GM23338 (cell line): ENCODE measurements at regions not wholly inside any gene's neighbourhood (a gene's known extent, or its start where the extent isn't known, plus 50 kb on each side); places are given as distances from the start of the nearest gene placed in this dataset.

Source experiments
- CREB1 ChIP-seq: fragments of 250-450 bp; sonication (Bioruptor Pico); IDR thresholded peaks from 2 replicates; pipeline ENCODE4 v1.5.0; 2020; ENCODE audit warnings: low read depth, mild to moderate bottlenecking, moderate library complexity
- EZH2 ChIP-seq: fragments of 200-600 bp; sonication (generic); IDR thresholded peaks from one replicate; pipeline ENCODE4 v1.8.0; 2017; ENCODE audit warnings: antibody characterized with exemption, mild to moderate bottlenecking, low read depth; ENCODE audit not compliant: unreplicated experiment
- EZH2phosphoT487 ChIP-seq: fragments of 200-600 bp; sonication (generic); IDR thresholded peaks from one replicate; pipeline ENCODE4 v1.8.1; 2018; ENCODE audit warnings: antibody characterized with exemption; ENCODE audit not compliant: unreplicated experiment
- POLR2AphosphoS5 ChIP-seq: IDR thresholded peaks from 2 replicates; pipeline ENCODE4 v1.6.1; 2016; ENCODE audit warnings: antibody characterized with exemption, low read depth
- TF ChIP-seq, protein P1 (sequence below), 2 experiments: fragments of 200-600 bp in 1 of 2; sonication (generic) in 1 of 2; conservative IDR thresholded peaks; 2 replicates each; pipeline versions ENCODE4 v1.5.1 to v1.6.1; 2016 to 2017; ENCODE audit warnings: antibody characterized with exemption in 2 of 2, low read depth in 2 of 2, mild to moderate bottlenecking in 2 of 2, moderate library complexity in 1 of 2
- TF ChIP-seq, protein P2 (sequence below): IDR thresholded peaks from one replicate; pipeline ENCODE4 v1.6.1; 2018; ENCODE audit warnings: antibody characterized with exemption; ENCODE audit not compliant: unreplicated experiment

DNA sequence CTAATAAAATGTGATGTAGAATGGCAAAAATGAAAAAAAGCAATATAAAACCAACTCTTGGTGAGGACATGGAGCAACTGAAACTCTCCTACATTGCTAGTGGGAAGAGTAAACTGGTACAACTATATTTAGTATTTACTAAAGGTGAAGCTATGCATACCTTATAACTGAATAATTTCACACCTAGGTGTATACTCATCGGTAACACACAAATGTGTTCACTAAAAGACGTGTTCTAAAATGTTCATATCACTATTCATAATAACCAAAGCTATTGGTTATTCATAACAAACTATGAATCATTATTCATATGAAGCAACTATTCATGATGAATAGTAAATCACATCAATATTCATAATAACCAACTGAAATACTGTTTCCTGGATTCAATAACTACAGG, 1030.3 kb downstream of the ROBO2 start:
- TF ChIP-seq EZH2phosphoT487 (no peak), CREB1 (CRISPR knock-in tag) (no peak), POLR2AphosphoS5 (no peak), EZH2 (no peak)
- TF ChIP-seq, protein P1, sequence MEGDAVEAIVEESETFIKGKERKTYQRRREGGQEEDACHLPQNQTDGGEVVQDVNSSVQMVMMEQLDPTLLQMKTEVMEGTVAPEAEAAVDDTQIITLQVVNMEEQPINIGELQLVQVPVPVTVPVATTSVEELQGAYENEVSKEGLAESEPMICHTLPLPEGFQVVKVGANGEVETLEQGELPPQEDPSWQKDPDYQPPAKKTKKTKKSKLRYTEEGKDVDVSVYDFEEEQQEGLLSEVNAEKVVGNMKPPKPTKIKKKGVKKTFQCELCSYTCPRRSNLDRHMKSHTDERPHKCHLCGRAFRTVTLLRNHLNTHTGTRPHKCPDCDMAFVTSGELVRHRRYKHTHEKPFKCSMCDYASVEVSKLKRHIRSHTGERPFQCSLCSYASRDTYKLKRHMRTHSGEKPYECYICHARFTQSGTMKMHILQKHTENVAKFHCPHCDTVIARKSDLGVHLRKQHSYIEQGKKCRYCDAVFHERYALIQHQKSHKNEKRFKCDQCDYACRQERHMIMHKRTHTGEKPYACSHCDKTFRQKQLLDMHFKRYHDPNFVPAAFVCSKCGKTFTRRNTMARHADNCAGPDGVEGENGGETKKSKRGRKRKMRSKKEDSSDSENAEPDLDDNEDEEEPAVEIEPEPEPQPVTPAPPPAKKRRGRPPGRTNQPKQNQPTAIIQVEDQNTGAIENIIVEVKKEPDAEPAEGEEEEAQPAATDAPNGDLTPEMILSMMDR (conservative IDR thresholded peaks at IDR 0.05; ENCODE audit: low read depth in 2 of 2): no peak
- TF ChIP-seq, protein P2, sequence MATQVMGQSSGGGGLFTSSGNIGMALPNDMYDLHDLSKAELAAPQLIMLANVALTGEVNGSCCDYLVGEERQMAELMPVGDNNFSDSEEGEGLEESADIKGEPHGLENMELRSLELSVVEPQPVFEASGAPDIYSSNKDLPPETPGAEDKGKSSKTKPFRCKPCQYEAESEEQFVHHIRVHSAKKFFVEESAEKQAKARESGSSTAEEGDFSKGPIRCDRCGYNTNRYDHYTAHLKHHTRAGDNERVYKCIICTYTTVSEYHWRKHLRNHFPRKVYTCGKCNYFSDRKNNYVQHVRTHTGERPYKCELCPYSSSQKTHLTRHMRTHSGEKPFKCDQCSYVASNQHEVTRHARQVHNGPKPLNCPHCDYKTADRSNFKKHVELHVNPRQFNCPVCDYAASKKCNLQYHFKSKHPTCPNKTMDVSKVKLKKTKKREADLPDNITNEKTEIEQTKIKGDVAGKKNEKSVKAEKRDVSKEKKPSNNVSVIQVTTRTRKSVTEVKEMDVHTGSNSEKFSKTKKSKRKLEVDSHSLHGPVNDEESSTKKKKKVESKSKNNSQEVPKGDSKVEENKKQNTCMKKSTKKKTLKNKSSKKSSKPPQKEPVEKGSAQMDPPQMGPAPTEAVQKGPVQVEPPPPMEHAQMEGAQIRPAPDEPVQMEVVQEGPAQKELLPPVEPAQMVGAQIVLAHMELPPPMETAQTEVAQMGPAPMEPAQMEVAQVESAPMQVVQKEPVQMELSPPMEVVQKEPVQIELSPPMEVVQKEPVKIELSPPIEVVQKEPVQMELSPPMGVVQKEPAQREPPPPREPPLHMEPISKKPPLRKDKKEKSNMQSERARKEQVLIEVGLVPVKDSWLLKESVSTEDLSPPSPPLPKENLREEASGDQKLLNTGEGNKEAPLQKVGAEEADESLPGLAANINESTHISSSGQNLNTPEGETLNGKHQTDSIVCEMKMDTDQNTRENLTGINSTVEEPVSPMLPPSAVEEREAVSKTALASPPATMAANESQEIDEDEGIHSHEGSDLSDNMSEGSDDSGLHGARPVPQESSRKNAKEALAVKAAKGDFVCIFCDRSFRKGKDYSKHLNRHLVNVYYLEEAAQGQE: no peak
